Esophagus squamous epithelium (tissue), 4 donors: ENCODE measurements at regions not wholly inside any gene's neighbourhood (a gene's known extent, or its start where the extent isn't known, plus 50 kb on each side); places are given as distances from the start of the nearest gene placed in this dataset.

ENCODE experiments used
- CTCF ChIP-seq, 6 experiments: fragments of 450-650 bp in 4 of 6; fragments of 200-600 bp in 2 of 6; sonication (generic) in 2 of 6; IDR thresholded peaks; one replicate each; pipeline ENCODE4 v1.5.1; 2016 to 2019; ENCODE audit warnings: antibody characterized with exemption in 6 of 6, mild to moderate bottlenecking in 4 of 6, moderate library complexity in 4 of 6
- POLR2A ChIP-seq, 4 donors: fragments of 450-650 bp; IDR thresholded peaks; one replicate each; pipeline ENCODE4 v1.6.1; 2017; ENCODE audit warnings: antibody characterized with exemption in 4 of 4, mild to moderate bottlenecking in 4 of 4, moderate library complexity in 3 of 4

DNA sequence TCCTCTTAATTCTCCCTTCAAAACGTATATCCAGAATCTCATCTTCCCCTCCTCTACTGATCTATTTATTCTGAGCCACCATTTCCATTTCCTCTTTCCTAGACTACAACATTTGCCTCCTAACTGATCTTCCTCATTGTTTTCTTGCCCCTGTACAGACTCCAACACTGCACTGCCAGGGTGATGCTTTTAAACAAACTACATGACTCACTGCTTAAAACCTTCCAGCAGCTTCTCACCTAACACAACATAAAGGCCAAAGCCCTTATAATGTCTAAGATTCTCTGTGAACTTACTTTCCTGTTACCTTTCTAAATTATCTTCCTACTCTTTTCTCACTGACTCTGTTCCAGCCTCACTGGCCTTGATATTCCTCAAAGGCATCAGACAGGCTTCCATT lies 161.0 kb upstream of the HS3ST1 start:
- TF ChIP-seq POLR2A (IDR thresholded peaks at IDR 0.05): no peak
- TF ChIP-seq CTCF (IDR thresholded peaks at IDR 0.05): no peak
